ENCODE measurements at regions not wholly inside any gene's neighbourhood (a gene's known extent, or its start where the extent isn't known, plus 50 kb on each side); places are given as distances from the start of the nearest gene placed in this dataset.

GRCh38 chr11:25758145-25758661 lies 573.7 kb upstream of the ANO3 start (continued):
- no peak for TF ChIP-seq ETS1 (IDR thresholded peaks at IDR 0.05)

- H3K4me2 ChIP-seq, result no peak overlapping the region
- Mint-ChIP-seq H3K9me3 (peaks cover 11% of the 10 kb centered on the region; the same call in 2 of the 3 replicates), H3K27me3 (ENCODE audit: insufficient read depth, low read depth, poor library complexity) (no peaks in the 10 kb centered on the region), H3K4me3 (no peak overlapping the region), H3K36me3 (ENCODE audit: low read depth) (no peaks in the 10 kb centered on the region; the same call in 2 of the 3 replicates), H3K4me1 (peaks cover 10% of the 10 kb centered on the region), H3K27ac (no peak overlapping the region)
- H3K36me3 ChIP-seq (ENCODE audit: insufficient read depth), result no peaks in the 10 kb centered on the region
- H3K79me2 ChIP-seq (replicated peaks; ENCODE audit: insufficient read depth), result no peaks in the 10 kb centered on the region
- H3K27ac ChIP-seq (ENCODE audit: low read depth), result no peak overlapping the region
- no peak for DNase-seq (ENCODE audit: low spot score)
- H3K27me3 ChIP-seq (ENCODE audit: insufficient read depth), result no peaks in the 10 kb centered on the region
- no peak overlapping the region for H2AFZ ChIP-seq
- no peak overlapping the region for H3K4me3 ChIP-seq
- H3K9me2 ChIP-seq (ENCODE audit: insufficient read depth), result no peaks in the 10 kb centered on the region
- no peaks in the 10 kb centered on the region for H3F3A ChIP-seq (replicated peaks; ENCODE audit: low read depth)
- peaks cover 13% of the 10 kb centered on the region for H3K4me1 ChIP-seq (ENCODE audit: insufficient read depth)
- no peak for ATAC-seq
- no peaks in the 10 kb centered on the region for H4K20me1 ChIP-seq (replicated peaks; ENCODE audit: insufficient read depth)
- no peak for TF ChIP-seq NANOG (IDR thresholded peaks at IDR 0.05; ENCODE audit: borderline replicate concordance)
- no peak for TF ChIP-seq STAT1 (IDR thresholded peaks at IDR 0.05; ENCODE audit: unreplicated experiment)
- TF ChIP-seq, protein P1, sequence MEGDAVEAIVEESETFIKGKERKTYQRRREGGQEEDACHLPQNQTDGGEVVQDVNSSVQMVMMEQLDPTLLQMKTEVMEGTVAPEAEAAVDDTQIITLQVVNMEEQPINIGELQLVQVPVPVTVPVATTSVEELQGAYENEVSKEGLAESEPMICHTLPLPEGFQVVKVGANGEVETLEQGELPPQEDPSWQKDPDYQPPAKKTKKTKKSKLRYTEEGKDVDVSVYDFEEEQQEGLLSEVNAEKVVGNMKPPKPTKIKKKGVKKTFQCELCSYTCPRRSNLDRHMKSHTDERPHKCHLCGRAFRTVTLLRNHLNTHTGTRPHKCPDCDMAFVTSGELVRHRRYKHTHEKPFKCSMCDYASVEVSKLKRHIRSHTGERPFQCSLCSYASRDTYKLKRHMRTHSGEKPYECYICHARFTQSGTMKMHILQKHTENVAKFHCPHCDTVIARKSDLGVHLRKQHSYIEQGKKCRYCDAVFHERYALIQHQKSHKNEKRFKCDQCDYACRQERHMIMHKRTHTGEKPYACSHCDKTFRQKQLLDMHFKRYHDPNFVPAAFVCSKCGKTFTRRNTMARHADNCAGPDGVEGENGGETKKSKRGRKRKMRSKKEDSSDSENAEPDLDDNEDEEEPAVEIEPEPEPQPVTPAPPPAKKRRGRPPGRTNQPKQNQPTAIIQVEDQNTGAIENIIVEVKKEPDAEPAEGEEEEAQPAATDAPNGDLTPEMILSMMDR (conservative IDR thresholded peaks at IDR 0.05; ENCODE audit: low read depth in 2 of 2), result no peak
- no peak for TF ChIP-seq EZH2phosphoT487 (IDR thresholded peaks at IDR 0.05; ENCODE audit: unreplicated experiment)
- no peak for TF ChIP-seq ZNF331 (CRISPR knock-in tag; IDR thresholded peaks at IDR 0.05; ENCODE audit: low read depth)
- TF ChIP-seq ETS1 (IDR thresholded peaks at IDR 0.05), result no peak
- no peak for TF ChIP-seq POLR2AphosphoS5 (IDR thresholded peaks at IDR 0.05; ENCODE audit: low read depth)
- TF ChIP-seq EZH2 (IDR thresholded peaks at IDR 0.05; ENCODE audit: low read depth, unreplicated experiment), result no peak
- TF ChIP-seq ZNF462 (CRISPR knock-in tag; IDR thresholded peaks at IDR 0.05), result no peak
- no peak for TF ChIP-seq CREB1 (CRISPR knock-in tag; IDR thresholded peaks at IDR 0.05; ENCODE audit: low read depth)
Measured at GRCh38 chr11:25766332-25767015, 565.5 kb upstream of the ANO3 start.

All from GM23338 (cell line).